K562 (cell line): ENCODE measurements at regions not wholly inside any gene's neighbourhood (a gene's known extent, or its start where the extent isn't known, plus 50 kb on each side); places are given as distances from the start of the nearest gene placed in this dataset.

ENCODE experiments used
- ATAC-seq: fragments of 200-7000 bp; cut with Tn5 transposase; 3 replicates; pipeline ENCODE4 v1.9.1; 2020; ENCODE audit warnings: moderate library complexity
- BruUV-seq: library from RNA; stranded (reverse); fragments of 400-500 nt; replicated peaks from 2 replicates; lab custom pipeline; 2021; lab: Mats Ljungman, UMichigan
- CTCF ChIA-PET: fragments of 300-600 bp; formaldehyde crosslinking; extraction: SDS; loops from one replicate; lab custom pipeline; 2021; ENCODE audit warnings: low intra/inter-chr PET ratio; lab: Yijun Ruan, JAX
- POLR2A ChIA-PET: fragments of 300-600, 350-650 bp; sonication (Branson Sonifier 250); formaldehyde crosslinking; extraction: SDS; loops from one replicate; lab custom pipeline; 2021; ENCODE audit warnings: antibody characterized with exemption, inconsistent platforms; lab: Yijun Ruan, JAX
- DNase-seq, 4 experiments: peaks; one replicate each; pipeline versions ENCODE4 v3.0.0 to v3.0.0-alpha.2; 2011 to 2018; ENCODE audit warnings: low spot score in 3 of 4, mixed read lengths in 3 of 4; ENCODE audit errors: extremely low read depth in 1 of 4
- FAIRE-seq: peaks from 2 replicates; lab custom pipeline; 2011; peaks lifted over from hg19 to GRCh38; lab: Jason Lieb, UNC
- H2AFZ ChIP-seq: 2 replicates; pipeline ENCODE4 v1.6.0; 2011; ENCODE audit warnings: low read depth, low read length, control low read depth, inconsistent platforms
- H3K27ac ChIP-seq: fragments of 200-600 bp; 3 replicates; pipeline ENCODE4 v1.8.0; 2011; ENCODE audit warnings: low read depth, mild to moderate bottlenecking, control low read depth, inconsistent platforms, low read length, moderate library complexity, mixed read lengths; ENCODE audit errors: extremely low read depth
- H3K27me3 ChIP-seq, 2 experiments: fragments of 300-600 bp in 1 of 2; 2 replicates in 1 of 2; 3 replicates in 1 of 2; pipeline versions ENCODE4 v1.6.0 to v1.8.0; 2011; ENCODE audit warnings: inconsistent platforms in 2 of 2, low read length in 2 of 2, mild to moderate bottlenecking in 1 of 2, mixed read lengths in 1 of 2, moderate library complexity in 1 of 2; ENCODE audit not compliant: control insufficient read depth in 2 of 2, insufficient read depth in 2 of 2
- H3K36me3 ChIP-seq: fragments of 300-600 bp; 3 replicates; pipeline ENCODE4 v1.8.0; 2011; ENCODE audit warnings: mild to moderate bottlenecking, low read length, inconsistent platforms; ENCODE audit not compliant: control insufficient read depth, insufficient read depth
- H3K4me1 ChIP-seq, 2 experiments: fragments of 200-600 bp in 1 of 2; replicated peaks in 1 of 2; 2 replicates in 1 of 2; 3 replicates in 1 of 2; pipeline versions ENCODE4 v1.5.1 to v1.8.0; 2011; ENCODE audit warnings: inconsistent platforms in 2 of 2, low read length in 2 of 2, mild to moderate bottlenecking in 1 of 2, mixed read lengths in 1 of 2, moderate library complexity in 1 of 2; ENCODE audit not compliant: control insufficient read depth in 2 of 2, insufficient read depth in 2 of 2
- H3K4me2 ChIP-seq: 2 replicates; pipeline ENCODE4 v1.6.1; 2011; ENCODE audit warnings: low read length, control low read depth, inconsistent platforms, mixed read lengths; ENCODE audit not compliant: insufficient read depth
- H3K4me3 ChIP-seq: fragments of 200-600 bp; sonication (generic), shearing (Covaris generic); 2 replicates; pipeline ENCODE4 v1.5.1; 2016; ENCODE audit warnings: control low read depth, inconsistent platforms
- H3K79me2 ChIP-seq: fragments of 200-600 bp; 3 replicates; pipeline ENCODE4 v1.8.0; 2011; ENCODE audit warnings: low read length, inconsistent platforms; ENCODE audit not compliant: control insufficient read depth, insufficient read depth
- H3K9ac ChIP-seq, 2 experiments: 2 replicates each; pipeline versions ENCODE4 v1.6.0 to v1.6.1; 2011; ENCODE audit warnings: low read depth in 2 of 2, low read length in 2 of 2, control low read depth in 1 of 2, inconsistent platforms in 1 of 2, mild to moderate bottlenecking in 1 of 2, mixed read lengths in 1 of 2; ENCODE audit not compliant: insufficient read depth in 1 of 2
- H3K9me1 ChIP-seq: one replicate; pipeline ENCODE4 v1.6.0; 2011; ENCODE audit warnings: inconsistent platforms, mild to moderate bottlenecking, low read length, moderate library complexity; ENCODE audit not compliant: control insufficient read depth, insufficient read depth
- H3K9me3 ChIP-seq: replicated peaks from 2 replicates; pipeline ENCODE4 v1.5.1; 2011; ENCODE audit warnings: low read depth, low read length, inconsistent platforms; ENCODE audit not compliant: control insufficient read depth, insufficient read depth
- H4K20me1 ChIP-seq: replicated peaks from 2 replicates; pipeline ENCODE4 v1.6.1; 2011; ENCODE audit warnings: low read length, inconsistent platforms, mixed read lengths; ENCODE audit not compliant: control insufficient read depth, insufficient read depth
- BHLHE40 ChIP-seq: IDR thresholded peaks from 2 replicates; pipeline ENCODE4 v1.6.1; 2011; ENCODE audit warnings: low read length, improper control_type of control experiment
- MTA1 ChIP-seq: fragments of 450-650 bp; IDR thresholded peaks from 2 replicates; pipeline ENCODE4 v1.6.1; 2017; ENCODE audit warnings: borderline replicate concordance
- RAD51 ChIP-seq: fragments of 450-650 bp; IDR thresholded peaks from 2 replicates; pipeline ENCODE4 v1.7.1; 2016; ENCODE audit warnings: low read depth, mild to moderate bottlenecking, borderline replicate concordance
- TEAD4 ChIP-seq, 2 experiments: sonication (generic) in 1 of 2; formaldehyde crosslinking in 1 of 2; IDR thresholded peaks; 2 replicates each; pipeline versions ENCODE4 v1.6.1 to v1.8.0; 2012 to 2022; ENCODE audit warnings: borderline replicate concordance in 1 of 2, inconsistent platforms in 1 of 2, low read length in 1 of 2, mild to moderate bottlenecking in 1 of 2, missing genetic modification reagents in 1 of 2
- ZNF354B ChIP-seq: fragments of 250-450 bp; sonication (Bioruptor Pico); IDR thresholded peaks from 2 replicates; pipeline ENCODE4 v1.4.0; 2020
- WGBS: fragments of 100-300 bp; shearing (Covaris generic); methylation state at CpG from one replicate; pipeline ENCODE4 v1.1.6; 2016; ENCODE audit warnings: low coverage, mixed read lengths; ENCODE audit not compliant: insufficient coverage; ENCODE audit errors: missing lambda C conversion rate; 5-methylcytosine and 5-hydroxymethylcytosine counted together
- in situ Hi-C: fragments of 300-500 bp; cut with MboI; formaldehyde crosslinking; loops from 4 replicates; pipeline ENCODE4 v1.15.0; 2018; ENCODE audit warnings: inconsistent platforms, mixed read lengths
- intact Hi-C: fragments of 100-400 bp; cut with micrococcal nuclease; formaldehyde crosslinking; loops from 2 replicates; pipeline ENCODE4 v1.14.2; 2022
- TF ChIP-seq, protein P1 (sequence below): fragments of 200-800 bp; sonication (Bioruptor generic); IDR thresholded peaks from 2 replicates; pipeline ENCODE4 v1.6.1; 2016; ENCODE audit warnings: missing genetic modification characterization, missing compliant biosample characterization
- TF ChIP-seq, protein P2 (sequence below), 2 experiments: fragments of 450-650 bp; formaldehyde crosslinking in 1 of 2; IDR thresholded peaks; 2 replicates each; pipeline versions ENCODE4 v1.4.0 to v1.6.1; 2014 to 2020; ENCODE audit warnings: mild to moderate bottlenecking in 2 of 2, borderline replicate concordance in 1 of 2, low read depth in 1 of 2

DNA sequence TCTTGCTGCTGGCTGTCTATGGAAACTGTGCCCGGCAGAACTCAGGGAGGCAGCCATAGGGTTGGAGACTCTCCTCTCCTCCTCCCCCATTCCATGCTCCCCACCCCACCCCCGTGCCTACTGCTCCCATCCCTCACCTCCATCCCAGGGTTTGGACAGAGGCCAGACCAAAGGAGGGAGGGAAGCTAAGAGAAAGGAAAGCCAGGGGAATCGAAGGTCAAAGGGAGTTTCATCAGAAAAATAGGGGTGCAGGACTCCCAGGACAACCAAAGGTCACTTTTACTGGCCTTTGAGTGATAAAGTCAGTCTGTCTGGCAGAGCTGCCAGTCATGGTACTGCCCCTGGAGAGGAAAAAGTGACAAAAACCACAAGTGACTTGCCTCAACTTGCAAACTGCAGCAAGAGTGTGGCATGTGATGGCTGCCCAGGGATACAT, 187.3 kb upstream of the CTAGE1 start:
- no peak overlapping the region for H2AFZ ChIP-seq
- no peaks in the 10 kb centered on the region for H3K9me3 ChIP-seq
- WGBS: 0% methylated on average over 3 of the region's 3 CpGs
- H3K79me2 ChIP-seq: no peaks in the 10 kb centered on the region
- ChIA-PET CTCF (no interaction called here), POLR2A (no interaction called here)
- ATAC-seq (no peak), DNase-seq (no peak), FAIRE-seq (no peak)
- H3K4me2 ChIP-seq: no peak overlapping the region
- H3K27ac ChIP-seq: no peak overlapping the region
- H3K27me3 ChIP-seq: peaks cover 8 to 21% of the 10 kb centered on the region in 2 experiments; a peak in 4 of 5 replicates
- intact Hi-C loops: no loop called here
- H4K20me1 ChIP-seq: no peaks in the 10 kb centered on the region
- in situ Hi-C loops: no loop called here
- no peaks in the 10 kb centered on the region for H3K9me1 ChIP-seq
- BruUV-seq: no TSS peak
- H3K36me3 ChIP-seq: no peaks in the 10 kb centered on the region
- H3K4me3 ChIP-seq: no peak overlapping the region
- no peak overlapping the region for H3K9ac ChIP-seq
- no peaks in the 10 kb centered on the region for H3K4me1 ChIP-seq
- no peak for TF ChIP-seq TEAD4 (IDR thresholded peaks at IDR 0.05; ENCODE audit: low read length)
- TF ChIP-seq TEAD4 (CRISPR knock-in tag; IDR thresholded peaks at IDR 0.05; ENCODE audit: borderline replicate concordance): no peak
- TF ChIP-seq, protein P1, sequence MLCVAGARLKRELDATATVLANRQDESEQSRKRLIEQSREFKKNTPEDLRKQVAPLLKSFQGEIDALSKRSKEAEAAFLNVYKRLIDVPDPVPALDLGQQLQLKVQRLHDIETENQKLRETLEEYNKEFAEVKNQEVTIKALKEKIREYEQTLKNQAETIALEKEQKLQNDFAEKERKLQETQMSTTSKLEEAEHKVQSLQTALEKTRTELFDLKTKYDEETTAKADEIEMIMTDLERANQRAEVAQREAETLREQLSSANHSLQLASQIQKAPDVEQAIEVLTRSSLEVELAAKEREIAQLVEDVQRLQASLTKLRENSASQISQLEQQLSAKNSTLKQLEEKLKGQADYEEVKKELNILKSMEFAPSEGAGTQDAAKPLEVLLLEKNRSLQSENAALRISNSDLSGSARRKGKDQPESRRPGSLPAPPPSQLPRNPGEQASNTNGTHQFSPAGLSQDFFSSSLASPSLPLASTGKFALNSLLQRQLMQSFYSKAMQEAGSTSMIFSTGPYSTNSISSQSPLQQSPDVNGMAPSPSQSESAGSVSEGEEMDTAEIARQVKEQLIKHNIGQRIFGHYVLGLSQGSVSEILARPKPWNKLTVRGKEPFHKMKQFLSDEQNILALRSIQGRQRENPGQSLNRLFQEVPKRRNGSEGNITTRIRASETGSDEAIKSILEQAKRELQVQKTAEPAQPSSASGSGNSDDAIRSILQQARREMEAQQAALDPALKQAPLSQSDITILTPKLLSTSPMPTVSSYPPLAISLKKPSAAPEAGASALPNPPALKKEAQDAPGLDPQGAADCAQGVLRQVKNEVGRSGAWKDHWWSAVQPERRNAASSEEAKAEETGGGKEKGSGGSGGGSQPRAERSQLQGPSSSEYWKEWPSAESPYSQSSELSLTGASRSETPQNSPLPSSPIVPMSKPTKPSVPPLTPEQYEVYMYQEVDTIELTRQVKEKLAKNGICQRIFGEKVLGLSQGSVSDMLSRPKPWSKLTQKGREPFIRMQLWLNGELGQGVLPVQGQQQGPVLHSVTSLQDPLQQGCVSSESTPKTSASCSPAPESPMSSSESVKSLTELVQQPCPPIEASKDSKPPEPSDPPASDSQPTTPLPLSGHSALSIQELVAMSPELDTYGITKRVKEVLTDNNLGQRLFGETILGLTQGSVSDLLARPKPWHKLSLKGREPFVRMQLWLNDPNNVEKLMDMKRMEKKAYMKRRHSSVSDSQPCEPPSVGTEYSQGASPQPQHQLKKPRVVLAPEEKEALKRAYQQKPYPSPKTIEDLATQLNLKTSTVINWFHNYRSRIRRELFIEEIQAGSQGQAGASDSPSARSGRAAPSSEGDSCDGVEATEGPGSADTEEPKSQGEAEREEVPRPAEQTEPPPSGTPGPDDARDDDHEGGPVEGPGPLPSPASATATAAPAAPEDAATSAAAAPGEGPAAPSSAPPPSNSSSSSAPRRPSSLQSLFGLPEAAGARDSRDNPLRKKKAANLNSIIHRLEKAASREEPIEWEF (CRISPR knock-in tag): no peak
- no peak for TF ChIP-seq MTA1
- TF ChIP-seq BHLHE40: no peak
- TF ChIP-seq ZNF354B (CRISPR knock-in tag): no peak
- TF ChIP-seq, protein P2, sequence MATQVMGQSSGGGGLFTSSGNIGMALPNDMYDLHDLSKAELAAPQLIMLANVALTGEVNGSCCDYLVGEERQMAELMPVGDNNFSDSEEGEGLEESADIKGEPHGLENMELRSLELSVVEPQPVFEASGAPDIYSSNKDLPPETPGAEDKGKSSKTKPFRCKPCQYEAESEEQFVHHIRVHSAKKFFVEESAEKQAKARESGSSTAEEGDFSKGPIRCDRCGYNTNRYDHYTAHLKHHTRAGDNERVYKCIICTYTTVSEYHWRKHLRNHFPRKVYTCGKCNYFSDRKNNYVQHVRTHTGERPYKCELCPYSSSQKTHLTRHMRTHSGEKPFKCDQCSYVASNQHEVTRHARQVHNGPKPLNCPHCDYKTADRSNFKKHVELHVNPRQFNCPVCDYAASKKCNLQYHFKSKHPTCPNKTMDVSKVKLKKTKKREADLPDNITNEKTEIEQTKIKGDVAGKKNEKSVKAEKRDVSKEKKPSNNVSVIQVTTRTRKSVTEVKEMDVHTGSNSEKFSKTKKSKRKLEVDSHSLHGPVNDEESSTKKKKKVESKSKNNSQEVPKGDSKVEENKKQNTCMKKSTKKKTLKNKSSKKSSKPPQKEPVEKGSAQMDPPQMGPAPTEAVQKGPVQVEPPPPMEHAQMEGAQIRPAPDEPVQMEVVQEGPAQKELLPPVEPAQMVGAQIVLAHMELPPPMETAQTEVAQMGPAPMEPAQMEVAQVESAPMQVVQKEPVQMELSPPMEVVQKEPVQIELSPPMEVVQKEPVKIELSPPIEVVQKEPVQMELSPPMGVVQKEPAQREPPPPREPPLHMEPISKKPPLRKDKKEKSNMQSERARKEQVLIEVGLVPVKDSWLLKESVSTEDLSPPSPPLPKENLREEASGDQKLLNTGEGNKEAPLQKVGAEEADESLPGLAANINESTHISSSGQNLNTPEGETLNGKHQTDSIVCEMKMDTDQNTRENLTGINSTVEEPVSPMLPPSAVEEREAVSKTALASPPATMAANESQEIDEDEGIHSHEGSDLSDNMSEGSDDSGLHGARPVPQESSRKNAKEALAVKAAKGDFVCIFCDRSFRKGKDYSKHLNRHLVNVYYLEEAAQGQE (IDR thresholded peaks at IDR 0.05; ENCODE audit: borderline replicate concordance): no peak
- TF ChIP-seq, protein P2 (CRISPR knock-in tag; IDR thresholded peaks at IDR 0.05; ENCODE audit: low read depth): no peak
- TF ChIP-seq RAD51: no peak
